ENCODE measurements at regions not wholly inside any gene's neighbourhood (a gene's known extent, or its start where the extent isn't known, plus 50 kb on each side); places are given as distances from the start of the nearest gene placed in this dataset.

GRCh38 chr2:184178229-184178628, 420.1 kb upstream of the ZNF804A start:
- Mint-ChIP-seq H3K27ac (no peak overlapping the region), H3K4me1 (ENCODE audit: low read depth) (peaks cover 4% of the 10 kb centered on the region), H3K4me3 (ENCODE audit: low read depth) (no peak overlapping the region), H3K9me3 (ENCODE audit: low read depth) (peaks cover 9% of the 10 kb centered on the region), H3K36me3 (ENCODE audit: insufficient read depth) (no peaks in the 10 kb centered on the region), H3K27me3 (no peaks in the 10 kb centered on the region)
- TF ChIP-seq CTCF (IDR thresholded peaks at IDR 0.05; ENCODE audit: unreplicated experiment), result no peak
- DNase-seq (ENCODE audit: low spot score, unreplicated experiment), result no peak

- Mint-ChIP-seq H3K27me3 (no peaks in the 10 kb centered on the region), H3K36me3 (ENCODE audit: insufficient read depth) (no peaks in the 10 kb centered on the region), H3K9me3 (ENCODE audit: low read depth) (peaks cover 6% of the 10 kb centered on the region), H3K4me3 (ENCODE audit: low read depth) (no peak overlapping the region), H3K4me1 (ENCODE audit: low read depth) (no peaks in the 10 kb centered on the region), H3K27ac (no peak overlapping the region)
- TF ChIP-seq CTCF (IDR thresholded peaks at IDR 0.05; ENCODE audit: unreplicated experiment), result no peak
- DNase-seq (ENCODE audit: low spot score, unreplicated experiment), result no peak
Measured at GRCh38 chr2:184186436-184186835, 411.9 kb upstream of the ZNF804A start.

- Mint-ChIP-seq H3K27ac (no peak overlapping the region), H3K9me3 (ENCODE audit: low read depth) (peaks cover under 1% of the 10 kb centered on the region), H3K4me3 (ENCODE audit: low read depth) (no peak overlapping the region), H3K4me1 (ENCODE audit: low read depth) (no peaks in the 10 kb centered on the region), H3K36me3 (ENCODE audit: insufficient read depth) (no peaks in the 10 kb centered on the region), H3K27me3 (no peaks in the 10 kb centered on the region)
- no peak for TF ChIP-seq CTCF (IDR thresholded peaks at IDR 0.05; ENCODE audit: unreplicated experiment)
- no peak for DNase-seq (ENCODE audit: low spot score, unreplicated experiment)
Measured at GRCh38 chr2:184187421-184187971, 410.8 kb upstream of the ZNF804A start.

- no peaks in the 10 kb centered on the region for H3K36me3 Mint-ChIP-seq (ENCODE audit: insufficient read depth)
- no peak overlapping the region for H3K27ac Mint-ChIP-seq
- no peak overlapping the region for H3K4me3 Mint-ChIP-seq (ENCODE audit: low read depth)
- no peaks in the 10 kb centered on the region for H3K27me3 Mint-ChIP-seq
- DNase-seq (ENCODE audit: low spot score, unreplicated experiment), result no peak
- no peaks in the 10 kb centered on the region for H3K4me1 Mint-ChIP-seq (ENCODE audit: low read depth)
- no peaks in the 10 kb centered on the region for H3K9me3 Mint-ChIP-seq (ENCODE audit: low read depth)
- TF ChIP-seq CTCF (IDR thresholded peaks at IDR 0.05; ENCODE audit: unreplicated experiment), result no peak
Measured at GRCh38 chr2:184190725-184191124, 407.6 kb upstream of the ZNF804A start.

- Mint-ChIP-seq H3K36me3 (ENCODE audit: insufficient read depth) (no peaks in the 10 kb centered on the region), H3K9me3 (ENCODE audit: low read depth) (no peaks in the 10 kb centered on the region), H3K4me1 (ENCODE audit: low read depth) (no peaks in the 10 kb centered on the region), H3K4me3 (ENCODE audit: low read depth) (no peak overlapping the region), H3K27me3 (no peaks in the 10 kb centered on the region), H3K27ac (no peak overlapping the region)
- DNase-seq (ENCODE audit: low spot score, unreplicated experiment), result no peak
- TF ChIP-seq CTCF (IDR thresholded peaks at IDR 0.05; ENCODE audit: unreplicated experiment), result no peak
Measured at GRCh38 chr2:184192649-184193048, 405.7 kb upstream of the ZNF804A start.

Measured in progenitor cell of endocrine pancreas (in vitro differentiated cells).